ENCODE measurements at regions not wholly inside any gene's neighbourhood (a gene's known extent, or its start where the extent isn't known, plus 50 kb on each side); places are given as distances from the start of the nearest gene placed in this dataset.

DNA sequence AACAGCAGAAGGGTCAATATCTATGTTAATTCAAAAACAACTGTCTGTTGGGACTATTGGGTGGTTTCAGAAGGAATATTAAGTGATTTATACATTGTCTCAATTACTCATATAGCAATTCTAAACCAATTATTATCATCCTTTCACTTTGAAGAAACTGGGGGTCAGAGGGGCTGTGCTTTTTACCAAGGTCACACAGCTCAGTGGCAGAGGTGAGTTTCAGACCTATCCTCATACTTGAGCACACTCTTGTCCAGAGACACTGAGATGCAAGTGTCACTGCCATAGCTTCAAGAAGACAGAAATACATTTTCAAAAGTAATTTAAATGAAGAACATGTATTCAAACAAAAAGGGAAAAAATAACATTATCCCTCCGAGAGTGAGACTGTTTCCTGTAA, 195.3 kb downstream of the ARL4A start:
- TF ChIP-seq, protein P1, sequence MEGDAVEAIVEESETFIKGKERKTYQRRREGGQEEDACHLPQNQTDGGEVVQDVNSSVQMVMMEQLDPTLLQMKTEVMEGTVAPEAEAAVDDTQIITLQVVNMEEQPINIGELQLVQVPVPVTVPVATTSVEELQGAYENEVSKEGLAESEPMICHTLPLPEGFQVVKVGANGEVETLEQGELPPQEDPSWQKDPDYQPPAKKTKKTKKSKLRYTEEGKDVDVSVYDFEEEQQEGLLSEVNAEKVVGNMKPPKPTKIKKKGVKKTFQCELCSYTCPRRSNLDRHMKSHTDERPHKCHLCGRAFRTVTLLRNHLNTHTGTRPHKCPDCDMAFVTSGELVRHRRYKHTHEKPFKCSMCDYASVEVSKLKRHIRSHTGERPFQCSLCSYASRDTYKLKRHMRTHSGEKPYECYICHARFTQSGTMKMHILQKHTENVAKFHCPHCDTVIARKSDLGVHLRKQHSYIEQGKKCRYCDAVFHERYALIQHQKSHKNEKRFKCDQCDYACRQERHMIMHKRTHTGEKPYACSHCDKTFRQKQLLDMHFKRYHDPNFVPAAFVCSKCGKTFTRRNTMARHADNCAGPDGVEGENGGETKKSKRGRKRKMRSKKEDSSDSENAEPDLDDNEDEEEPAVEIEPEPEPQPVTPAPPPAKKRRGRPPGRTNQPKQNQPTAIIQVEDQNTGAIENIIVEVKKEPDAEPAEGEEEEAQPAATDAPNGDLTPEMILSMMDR (IDR thresholded peaks at IDR 0.05), result no peak
- TF ChIP-seq ZFX (IDR thresholded peaks at IDR 0.05; ENCODE audit: borderline replicate concordance), result no peak

Data from 22Rv1 (cell line).